ENCODE measurements at regions not wholly inside any gene's neighbourhood (a gene's known extent, or its start where the extent isn't known, plus 50 kb on each side); places are given as distances from the start of the nearest gene placed in this dataset.

- H3K27ac ChIP-seq (ENCODE audit: low read depth, low read length) = no peak overlapping the region
- H3K4me1 ChIP-seq (ENCODE audit: control insufficient read depth in 5 of 5, insufficient read depth in 5 of 5, low read length in 5 of 5) = no peaks in the 10 kb centered on the region
- no peak overlapping the region for H3K9ac ChIP-seq (ENCODE audit: low read length in 5 of 5)
- H3K27me3 ChIP-seq (ENCODE audit: control insufficient read depth in 5 of 5, insufficient read depth in 4 of 5, low read length in 5 of 5) = peaks cover 0 to 4% (median 0%) of the 10 kb centered on the region in 5 donors
- H3K36me3 ChIP-seq (ENCODE audit: control insufficient read depth in 5 of 5, insufficient read depth in 5 of 5, low read length in 5 of 5) = no peaks in the 10 kb centered on the region
- no peaks in the 10 kb centered on the region for H3K9me3 ChIP-seq (ENCODE audit: control insufficient read depth in 5 of 5, low read length in 5 of 5)
- H3K4me3 ChIP-seq (ENCODE audit: low read depth in 1 of 5, low read length in 5 of 5) = no peak overlapping the region
These were observed 341.3 kb downstream of the MYCN start for GRCh38 chr2:16281451-16282335.

- no peak overlapping the region for H3K9ac ChIP-seq (ENCODE audit: low read length in 5 of 5)
- H3K27ac ChIP-seq (ENCODE audit: low read depth, low read length) = no peak overlapping the region
- no peak overlapping the region for H3K4me3 ChIP-seq (ENCODE audit: low read depth in 1 of 5, low read length in 5 of 5)
- no peaks in the 10 kb centered on the region for H3K4me1 ChIP-seq (ENCODE audit: control insufficient read depth in 5 of 5, insufficient read depth in 5 of 5, low read length in 5 of 5)
- no peaks in the 10 kb centered on the region for H3K36me3 ChIP-seq (ENCODE audit: control insufficient read depth in 5 of 5, insufficient read depth in 5 of 5, low read length in 5 of 5)
- H3K9me3 ChIP-seq (ENCODE audit: control insufficient read depth in 5 of 5, low read length in 5 of 5) = no peaks in the 10 kb centered on the region
- H3K27me3 ChIP-seq (ENCODE audit: control insufficient read depth in 5 of 5, insufficient read depth in 4 of 5, low read length in 5 of 5) = peaks cover 0 to 4% (median 0%) of the 10 kb centered on the region in 5 donors
These were observed 339.7 kb downstream of the MYCN start for GRCh38 chr2:16280081-16280480.

GRCh38 chr2:16279641-16280040 lies 339.3 kb downstream of the MYCN start:
- Histone ChIP-seq H3K27me3 (ENCODE audit: control insufficient read depth in 5 of 5, insufficient read depth in 4 of 5, low read length in 5 of 5) (peaks cover 0 to 4% (median 0%) of the 10 kb centered on the region in 5 donors), H3K27ac (ENCODE audit: low read depth, low read length) (no peak overlapping the region), H3K36me3 (ENCODE audit: control insufficient read depth in 5 of 5, insufficient read depth in 5 of 5, low read length in 5 of 5) (no peaks in the 10 kb centered on the region), H3K4me1 (ENCODE audit: control insufficient read depth in 5 of 5, insufficient read depth in 5 of 5, low read length in 5 of 5) (no peaks in the 10 kb centered on the region), H3K9ac (ENCODE audit: low read length in 5 of 5) (no peak overlapping the region), H3K4me3 (ENCODE audit: low read depth in 1 of 5, low read length in 5 of 5) (no peak overlapping the region), H3K9me3 (ENCODE audit: control insufficient read depth in 5 of 5, low read length in 5 of 5) (no peaks in the 10 kb centered on the region)

- no peak overlapping the region for H3K9ac ChIP-seq (ENCODE audit: low read length in 5 of 5)
- no peak overlapping the region for H3K27ac ChIP-seq (ENCODE audit: low read depth, low read length)
- H3K27me3 ChIP-seq (ENCODE audit: control insufficient read depth in 5 of 5, insufficient read depth in 4 of 5, low read length in 5 of 5) = peaks cover 0 to 4% (median 0%) of the 10 kb centered on the region in 5 donors
- H3K9me3 ChIP-seq (ENCODE audit: control insufficient read depth in 5 of 5, low read length in 5 of 5) = no peaks in the 10 kb centered on the region
- H3K36me3 ChIP-seq (ENCODE audit: control insufficient read depth in 5 of 5, insufficient read depth in 5 of 5, low read length in 5 of 5) = no peaks in the 10 kb centered on the region
- H3K4me1 ChIP-seq (ENCODE audit: control insufficient read depth in 5 of 5, insufficient read depth in 5 of 5, low read length in 5 of 5) = no peaks in the 10 kb centered on the region
- no peak overlapping the region for H3K4me3 ChIP-seq (ENCODE audit: low read depth in 1 of 5, low read length in 5 of 5)
These were observed 338.8 kb downstream of the MYCN start for GRCh38 chr2:16279201-16279570.

DNA sequence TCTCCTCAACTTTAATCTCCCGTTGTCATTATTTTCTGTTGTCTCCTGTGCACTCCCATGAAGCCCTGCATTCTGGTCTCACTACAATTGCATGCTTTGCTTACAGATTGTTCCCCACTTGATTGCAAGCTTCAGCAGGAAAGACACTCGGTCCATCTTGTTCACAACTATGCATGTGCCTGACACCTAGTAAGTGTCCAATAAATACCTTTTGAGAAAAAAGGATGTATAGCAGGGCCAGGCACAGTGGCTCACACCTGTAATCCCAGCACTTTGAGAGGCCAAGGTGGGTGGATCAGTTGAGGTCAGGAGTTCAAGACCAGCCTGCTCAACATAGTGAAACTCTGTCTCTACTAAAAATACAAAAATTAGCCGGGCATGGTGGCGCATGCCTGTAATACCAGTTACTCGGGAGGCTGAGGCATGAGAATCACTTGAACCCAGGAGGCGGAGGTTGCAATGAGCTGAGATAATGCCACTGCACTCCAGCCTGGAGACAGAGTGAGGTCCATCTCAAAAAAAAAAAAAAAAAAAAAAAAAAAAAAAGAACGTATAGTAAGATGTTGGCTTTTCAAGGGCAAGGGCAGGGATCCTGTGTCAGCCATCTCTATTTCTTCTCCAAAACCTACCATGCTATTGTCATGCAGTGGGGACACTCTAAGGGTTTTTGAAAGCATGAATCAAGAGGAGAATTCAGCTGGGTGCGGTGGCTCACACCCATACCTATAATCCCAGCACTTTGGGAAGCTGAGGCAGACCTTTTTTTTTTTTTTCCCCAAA lies 338.3 kb downstream of the MYCN start:
- Histone ChIP-seq H3K36me3 (ENCODE audit: control insufficient read depth in 5 of 5, insufficient read depth in 5 of 5, low read length in 5 of 5) (no peaks in the 10 kb centered on the region), H3K9ac (ENCODE audit: low read length in 5 of 5) (no peak overlapping the region), H3K27ac (ENCODE audit: low read depth, low read length) (no peak overlapping the region), H3K4me1 (ENCODE audit: control insufficient read depth in 5 of 5, insufficient read depth in 5 of 5, low read length in 5 of 5) (no peaks in the 10 kb centered on the region), H3K27me3 (ENCODE audit: control insufficient read depth in 5 of 5, insufficient read depth in 4 of 5, low read length in 5 of 5) (peaks cover 0 to 3% (median 0%) of the 10 kb centered on the region in 5 donors), H3K9me3 (ENCODE audit: control insufficient read depth in 5 of 5, low read length in 5 of 5) (no peaks in the 10 kb centered on the region), H3K4me3 (ENCODE audit: low read depth in 1 of 5, low read length in 5 of 5) (no peak overlapping the region)

DNA sequence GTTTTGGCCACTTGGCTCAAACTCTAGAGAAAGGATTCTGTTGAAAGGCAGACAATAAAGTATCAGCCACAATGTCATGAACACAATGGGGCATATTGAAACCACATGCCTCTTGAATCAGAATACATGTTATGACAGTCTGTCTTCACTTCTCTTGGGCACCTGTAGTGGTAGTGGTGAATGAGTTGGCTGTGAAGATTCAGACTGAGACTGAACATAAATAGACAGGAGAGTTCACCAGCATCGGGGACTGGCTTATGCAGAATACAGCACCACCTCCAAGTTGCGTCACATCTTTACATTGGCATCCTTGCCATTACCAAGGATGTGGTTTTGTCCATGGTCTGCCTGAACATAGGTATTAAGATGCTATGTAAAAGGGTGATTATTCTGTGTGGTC lies 336.8 kb downstream of the MYCN start:
- no peak overlapping the region for H3K9ac ChIP-seq (ENCODE audit: low read length in 5 of 5)
- H3K9me3 ChIP-seq (ENCODE audit: control insufficient read depth in 5 of 5, low read length in 5 of 5) = no peaks in the 10 kb centered on the region

GRCh38 chr2:16275661-16276060 lies 335.3 kb downstream of the MYCN start:
- H3K9me3 ChIP-seq (ENCODE audit: control insufficient read depth in 5 of 5, low read length in 5 of 5) = no peaks in the 10 kb centered on the region
- no peaks in the 10 kb centered on the region for H3K36me3 ChIP-seq (ENCODE audit: control insufficient read depth in 5 of 5, insufficient read depth in 5 of 5, low read length in 5 of 5)
- H3K4me1 ChIP-seq (ENCODE audit: control insufficient read depth in 5 of 5, insufficient read depth in 5 of 5, low read length in 5 of 5) = no peaks in the 10 kb centered on the region
- H3K27me3 ChIP-seq (ENCODE audit: control insufficient read depth in 5 of 5, insufficient read depth in 4 of 5, low read length in 5 of 5) = no peaks in the 10 kb centered on the region
- H3K27ac ChIP-seq (ENCODE audit: low read depth, low read length) = no peak overlapping the region
- no peak overlapping the region for H3K9ac ChIP-seq (ENCODE audit: low read length in 5 of 5)
- no peak overlapping the region for H3K4me3 ChIP-seq (ENCODE audit: low read depth in 1 of 5, low read length in 5 of 5)

More for the DNA sequence above, 336.8 kb downstream of the MYCN start:
- Histone ChIP-seq H3K4me1 (ENCODE audit: control insufficient read depth in 5 of 5, insufficient read depth in 5 of 5, low read length in 5 of 5) (no peaks in the 10 kb centered on the region), H3K36me3 (ENCODE audit: control insufficient read depth in 5 of 5, insufficient read depth in 5 of 5, low read length in 5 of 5) (no peaks in the 10 kb centered on the region), H3K27ac (ENCODE audit: low read depth, low read length) (no peak overlapping the region), H3K27me3 (ENCODE audit: control insufficient read depth in 5 of 5, insufficient read depth in 4 of 5, low read length in 5 of 5) (no peaks in the 10 kb centered on the region), H3K4me3 (ENCODE audit: low read depth in 1 of 5, low read length in 5 of 5) (no peak overlapping the region)

GRCh38 chr2:16275131-16275530 lies 334.8 kb downstream of the MYCN start:
- Histone ChIP-seq H3K27me3 (ENCODE audit: control insufficient read depth in 5 of 5, insufficient read depth in 4 of 5, low read length in 5 of 5) (no peaks in the 10 kb centered on the region), H3K27ac (ENCODE audit: low read depth, low read length) (no peak overlapping the region), H3K9ac (ENCODE audit: low read length in 5 of 5) (no peak overlapping the region), H3K36me3 (ENCODE audit: control insufficient read depth in 5 of 5, insufficient read depth in 5 of 5, low read length in 5 of 5) (no peaks in the 10 kb centered on the region), H3K4me1 (ENCODE audit: control insufficient read depth in 5 of 5, insufficient read depth in 5 of 5, low read length in 5 of 5) (no peaks in the 10 kb centered on the region), H3K9me3 (ENCODE audit: control insufficient read depth in 5 of 5, low read length in 5 of 5) (no peaks in the 10 kb centered on the region), H3K4me3 (ENCODE audit: low read depth in 1 of 5, low read length in 5 of 5) (no peak overlapping the region)

GRCh38 chr2:16273111-16273510 lies 332.8 kb downstream of the MYCN start:
- H3K4me3 ChIP-seq (ENCODE audit: low read depth in 1 of 5, low read length in 5 of 5) = no peak overlapping the region
- no peaks in the 10 kb centered on the region for H3K9me3 ChIP-seq (ENCODE audit: control insufficient read depth in 5 of 5, low read length in 5 of 5)
- H3K36me3 ChIP-seq (ENCODE audit: control insufficient read depth in 5 of 5, insufficient read depth in 5 of 5, low read length in 5 of 5) = no peaks in the 10 kb centered on the region
- H3K9ac ChIP-seq (ENCODE audit: low read length in 5 of 5) = no peak overlapping the region
- H3K4me1 ChIP-seq (ENCODE audit: control insufficient read depth in 5 of 5, insufficient read depth in 5 of 5, low read length in 5 of 5) = no peaks in the 10 kb centered on the region
- no peak overlapping the region for H3K27ac ChIP-seq (ENCODE audit: low read depth, low read length)
- H3K27me3 ChIP-seq (ENCODE audit: control insufficient read depth in 5 of 5, insufficient read depth in 4 of 5, low read length in 5 of 5) = no peaks in the 10 kb centered on the region
